SU-DHL-6 (cell line): ENCODE measurements at regions not wholly inside any gene's neighbourhood (a gene's known extent, or its start where the extent isn't known, plus 50 kb on each side); places are given as distances from the start of the nearest gene placed in this dataset.
"Not testable (repeated sequence)": the region's sequence is repeated elsewhere in the genome, so short reads cannot be mapped to it uniquely, and the experiment has no call there.

ENCODE experiments used
- EZH2phosphoT487 ChIP-seq: fragments of 200-600 bp; sonication (generic), shearing (Covaris generic); conservative IDR thresholded peaks from 2 replicates; pipeline ENCODE4 v1.6.1; 2018; ENCODE audit warnings: mild to moderate bottlenecking, antibody characterized with exemption, low read length, moderate library complexity, mixed read lengths
- TF ChIP-seq, protein P1 (sequence below): fragments of 200-600 bp; sonication (generic); IDR thresholded peaks from one replicate; pipeline ENCODE4 v1.5.1; 2017; ENCODE audit warnings: antibody characterized with exemption, mild to moderate bottlenecking, low read length, moderate library complexity; ENCODE audit not compliant: insufficient read depth, poor library complexity, severe bottlenecking

DNA sequence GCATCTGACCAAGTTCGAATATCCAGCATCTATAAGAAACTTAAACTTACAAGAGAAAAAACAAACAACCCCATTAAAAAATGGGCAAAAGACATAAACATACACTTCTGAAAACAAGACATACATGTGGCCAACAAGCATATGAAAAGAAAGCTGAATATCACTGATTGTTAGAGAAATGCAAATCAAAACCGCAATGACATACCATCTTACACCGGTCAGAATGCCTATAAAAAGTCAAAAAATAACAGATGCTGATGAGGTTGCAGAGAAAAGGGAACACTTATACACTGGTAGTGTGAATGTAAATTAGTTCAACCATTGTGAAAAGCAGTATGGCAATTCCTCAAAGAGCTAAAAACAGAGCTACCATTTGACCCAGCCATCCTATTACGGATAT, 166.0 kb downstream of the RRAGB start:
- TF ChIP-seq, protein P1, sequence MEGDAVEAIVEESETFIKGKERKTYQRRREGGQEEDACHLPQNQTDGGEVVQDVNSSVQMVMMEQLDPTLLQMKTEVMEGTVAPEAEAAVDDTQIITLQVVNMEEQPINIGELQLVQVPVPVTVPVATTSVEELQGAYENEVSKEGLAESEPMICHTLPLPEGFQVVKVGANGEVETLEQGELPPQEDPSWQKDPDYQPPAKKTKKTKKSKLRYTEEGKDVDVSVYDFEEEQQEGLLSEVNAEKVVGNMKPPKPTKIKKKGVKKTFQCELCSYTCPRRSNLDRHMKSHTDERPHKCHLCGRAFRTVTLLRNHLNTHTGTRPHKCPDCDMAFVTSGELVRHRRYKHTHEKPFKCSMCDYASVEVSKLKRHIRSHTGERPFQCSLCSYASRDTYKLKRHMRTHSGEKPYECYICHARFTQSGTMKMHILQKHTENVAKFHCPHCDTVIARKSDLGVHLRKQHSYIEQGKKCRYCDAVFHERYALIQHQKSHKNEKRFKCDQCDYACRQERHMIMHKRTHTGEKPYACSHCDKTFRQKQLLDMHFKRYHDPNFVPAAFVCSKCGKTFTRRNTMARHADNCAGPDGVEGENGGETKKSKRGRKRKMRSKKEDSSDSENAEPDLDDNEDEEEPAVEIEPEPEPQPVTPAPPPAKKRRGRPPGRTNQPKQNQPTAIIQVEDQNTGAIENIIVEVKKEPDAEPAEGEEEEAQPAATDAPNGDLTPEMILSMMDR = not testable (repeated sequence)
- TF ChIP-seq EZH2phosphoT487 = not testable (repeated sequence)
